ENCODE measurements at regions not wholly inside any gene's neighbourhood (a gene's known extent, or its start where the extent isn't known, plus 50 kb on each side); places are given as distances from the start of the nearest gene placed in this dataset.

DNA sequence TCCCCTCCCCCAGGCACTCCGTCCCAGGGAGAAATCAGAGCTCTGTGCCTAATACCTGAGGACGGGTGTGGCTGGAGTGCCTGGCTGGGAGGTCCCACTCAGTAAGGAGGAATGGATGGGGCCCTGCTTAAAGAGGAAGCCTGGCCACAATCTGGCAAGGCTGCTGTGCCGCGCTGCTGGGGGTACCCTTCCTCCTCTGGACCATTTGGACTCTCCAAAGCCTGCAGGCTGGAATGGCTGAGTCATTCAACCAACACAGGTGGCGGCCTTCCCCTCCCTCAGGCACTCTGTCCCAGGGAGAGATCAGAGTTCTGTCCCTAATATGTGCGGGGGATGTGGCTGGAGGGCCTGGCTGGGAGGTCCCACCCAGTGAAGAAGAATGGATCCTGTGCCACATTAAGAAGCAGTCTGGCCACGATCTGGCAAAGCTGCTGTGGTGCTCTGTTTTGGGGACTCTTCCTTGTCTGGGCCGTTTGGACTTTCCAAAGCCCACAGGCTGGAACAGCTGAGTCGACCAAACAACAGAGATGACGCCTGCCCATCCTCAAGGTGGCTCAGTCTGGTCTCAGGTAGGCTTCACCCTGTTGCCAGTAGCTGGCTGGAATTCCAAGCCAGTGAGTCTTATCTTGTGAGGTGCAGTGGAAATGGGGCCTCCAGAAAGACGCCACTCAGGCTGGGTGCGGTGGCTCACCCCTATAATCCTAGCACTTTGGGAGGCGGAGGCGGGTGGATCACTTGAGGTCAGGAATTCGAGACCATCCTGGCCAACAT, 127.3 kb upstream of the HUWE1 start:
- no peak overlapping the region for H4K91ac ChIP-seq (replicated peaks; ENCODE audit: insufficient read length, low read length)
- no peaks in the 10 kb centered on the region for H3K36me3 ChIP-seq (ENCODE audit: control insufficient read depth in 2 of 4, insufficient read depth in 4 of 4, low read length in 3 of 4)
- no peak overlapping the region for H4K5ac ChIP-seq (ENCODE audit: insufficient read length, low read depth, low read length)
- TF ChIP-seq KDM1A (IDR thresholded peaks at IDR 0.05; ENCODE audit: borderline replicate concordance, low read length) (no peak), CBX5 (IDR thresholded peaks at IDR 0.05; ENCODE audit: low read depth, low read length) (no peak)
- DNase-seq (ENCODE audit: low read depth in 1 of 2, low spot score in 2 of 2) (no peak), FAIRE-seq (no peak)
- H3K27ac ChIP-seq (ENCODE audit: low read depth, low read length), result no peak overlapping the region
- POLR2A ChIA-PET (ENCODE audit: partially characterized antibody), result interaction anchor here (1.0 kb wide), 1 partner anchor 130 kb away, joined by 3 read pairs; no protein-coding TSS in a partner anchor
- H2BK5ac ChIP-seq (ENCODE audit: low read depth, low read length), result no peak overlapping the region
- H3K18ac ChIP-seq (ENCODE audit: extremely low read depth, low read length), result no peak overlapping the region
- no peaks in the 10 kb centered on the region for H4K20me1 ChIP-seq (replicated peaks in 1 of 2; ENCODE audit: control insufficient read depth in 1 of 2, insufficient read depth in 2 of 2, low read length in 2 of 2)
- no peak overlapping the region for H2AFZ ChIP-seq (ENCODE audit: low read length)
- H2BK15ac ChIP-seq (ENCODE audit: low read length), result no peak overlapping the region
- no peaks in the 10 kb centered on the region; a peak in 1 of 7 replicates for H3K4me1 ChIP-seq (replicated peaks in 1 of 4; ENCODE audit: control insufficient read depth in 3 of 4, insufficient read depth in 4 of 4, low read length in 3 of 4)
- H3K14ac ChIP-seq (ENCODE audit: insufficient read length), result no peak overlapping the region
- H2BK120ac ChIP-seq (replicated peaks; ENCODE audit: low read depth, low read length), result no peak overlapping the region
- H4K8ac ChIP-seq (ENCODE audit: extremely low read depth, insufficient read depth, low read length), result no peak overlapping the region
- H3K4ac ChIP-seq (replicated peaks; ENCODE audit: insufficient read length, low read depth, low read length), result no peak overlapping the region
- no peaks in the 10 kb centered on the region for H3K79me2 ChIP-seq (ENCODE audit: control insufficient read depth in 1 of 2, insufficient read depth in 2 of 2, low read length in 2 of 2)
- H3K4me2 ChIP-seq (ENCODE audit: insufficient read depth in 1 of 2, low read depth in 2 of 2, low read length in 2 of 2), result no peak overlapping the region
- H3K56ac ChIP-seq (replicated peaks; ENCODE audit: insufficient read length, low read depth, low read length), result no peak overlapping the region
- H3K79me1 ChIP-seq (ENCODE audit: low read depth, low read length), result no peaks in the 10 kb centered on the region
- H3K9ac ChIP-seq (replicated peaks in 1 of 4; ENCODE audit: extremely low read depth in 1 of 4, low read depth in 3 of 4, low read length in 3 of 4), result no peak overlapping the region
- no peaks in the 10 kb centered on the region for H3K27me3 ChIP-seq (replicated peaks in 1 of 4; ENCODE audit: control insufficient read depth in 3 of 4, extremely low read depth in 1 of 4, insufficient read depth in 3 of 4, low read length in 3 of 4)
- H2AK5ac ChIP-seq (ENCODE audit: low read depth, low read length), result no peak overlapping the region
- H2BK12ac ChIP-seq (ENCODE audit: low read depth, low read length), result no peak overlapping the region
- CTCF ChIA-PET (ENCODE audit: partially characterized antibody), result interaction anchor here (0.6 kb wide), 1 partner anchor 9 kb away, joined by 3 read pairs; no protein-coding TSS in a partner anchor
- H3K23ac ChIP-seq (ENCODE audit: insufficient read length), result no peak overlapping the region
- no peaks in the 10 kb centered on the region for H3K23me2 ChIP-seq (ENCODE audit: low read depth, low read length)
- no peak overlapping the region for H3K4me3 ChIP-seq (ENCODE audit: extremely low read depth in 1 of 4, insufficient read depth in 2 of 4, low read depth in 3 of 4, low read length in 4 of 4)
- no peaks in the 10 kb centered on the region for H3K9me3 ChIP-seq (ENCODE audit: insufficient read depth in 2 of 2, low read depth in 1 of 2, low read length in 1 of 2)
- 81% methylated on average over 10 of the region's 15 CpGs; no CpG with 5 or more reads in 1 of the 2 experiments for WGBS, 2 experiments (ENCODE audit: extremely low coverage in 1 of 2, insufficient coverage in 1 of 2, insufficient read length in 1 of 2, insufficient replicate concordance in 2 of 2, low coverage in 1 of 2, low lambda C conversion rate in 2 of 2, missing lambda C conversion rate in 1 of 2)
- H2BK20ac ChIP-seq (ENCODE audit: low read length), result no peak overlapping the region

Data from H1 (cell line).